RPMI8226 (cell line): ENCODE measurements at regions not wholly inside any gene's neighbourhood (a gene's known extent, or its start where the extent isn't known, plus 50 kb on each side); places are given as distances from the start of the nearest gene placed in this dataset.

Source experiments
- DNase-seq: peaks from one replicate; pipeline ENCODE4 v3.0.0-alpha.2; 2015

- DNase-seq = no peak
These were observed 175.8 kb upstream of the GAS1 start for GRCh38 chr9:87122947-87123685.

DNA sequence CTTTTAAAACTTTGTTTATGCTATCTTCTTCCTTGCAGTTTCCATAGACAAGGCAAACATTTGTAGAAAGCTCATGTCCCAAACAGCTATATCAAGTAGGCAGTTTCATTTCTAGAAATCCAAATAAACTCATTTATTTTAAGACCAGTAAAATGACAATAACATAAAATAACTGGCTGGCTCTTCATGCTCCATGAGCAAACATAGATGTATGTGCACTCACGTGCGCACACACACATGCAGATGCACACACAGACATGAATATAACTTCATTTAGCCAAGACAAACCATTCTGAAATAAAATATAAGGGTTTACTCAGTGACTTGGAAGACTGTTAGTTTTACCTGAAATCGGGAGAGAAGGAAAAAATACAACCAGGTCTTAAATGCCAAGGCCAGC lies 176.5 kb upstream of the GAS1 start:
- DNase-seq = no peak

DNA sequence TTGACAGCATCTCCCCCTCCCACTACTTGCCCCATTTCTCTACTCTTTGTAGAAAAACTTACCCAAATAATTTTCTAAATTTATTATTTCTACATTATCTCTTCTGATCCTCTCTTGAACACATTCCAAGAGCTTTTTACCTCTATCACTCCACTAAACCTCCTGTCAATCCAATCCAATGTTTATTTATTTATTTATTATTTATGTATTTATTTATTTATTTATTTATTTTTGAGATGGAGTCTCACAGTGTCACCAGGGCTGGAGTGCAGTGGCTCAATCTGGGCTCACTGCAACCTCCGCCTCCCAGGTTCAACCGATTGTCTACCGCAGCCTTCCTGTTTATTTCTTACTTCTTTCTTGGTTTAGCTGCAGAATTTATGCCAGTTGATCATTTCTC lies 178.5 kb upstream of the GAS1 start:
- DNase-seq = no peak

- DNase-seq = no peak
These were observed 180.2 kb upstream of the GAS1 start for GRCh38 chr9:87127543-87127942.

DNA sequence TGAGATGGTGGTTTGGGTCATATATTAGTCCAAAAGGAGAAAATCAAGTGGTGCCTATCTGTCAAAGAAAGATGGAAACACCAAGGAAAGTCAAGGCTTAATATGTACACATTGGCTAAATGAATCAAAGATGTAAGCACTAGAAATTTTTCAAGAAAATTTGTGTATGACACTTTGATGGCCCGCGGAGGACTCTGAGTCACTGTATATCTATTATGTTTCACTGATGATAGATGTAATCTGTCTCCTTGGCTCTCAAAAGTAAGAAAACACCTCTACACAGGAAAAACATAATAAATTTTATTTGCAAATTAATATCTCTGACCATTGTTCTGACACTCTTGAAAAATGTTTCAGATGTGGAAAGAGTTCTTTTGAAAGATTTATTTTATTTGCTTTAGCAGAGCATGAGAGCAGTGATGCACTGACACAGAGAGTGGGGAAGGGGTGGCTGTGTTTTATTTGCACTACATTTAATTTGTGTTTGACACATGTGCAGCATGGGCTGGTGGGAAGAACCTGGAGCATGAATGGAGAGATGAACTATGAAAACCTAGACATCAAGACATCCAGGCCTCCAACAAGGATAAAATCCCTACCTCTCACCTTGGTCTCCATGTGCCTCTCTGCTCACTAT lies 180.8 kb upstream of the GAS1 start:
- no peak for DNase-seq

DNA sequence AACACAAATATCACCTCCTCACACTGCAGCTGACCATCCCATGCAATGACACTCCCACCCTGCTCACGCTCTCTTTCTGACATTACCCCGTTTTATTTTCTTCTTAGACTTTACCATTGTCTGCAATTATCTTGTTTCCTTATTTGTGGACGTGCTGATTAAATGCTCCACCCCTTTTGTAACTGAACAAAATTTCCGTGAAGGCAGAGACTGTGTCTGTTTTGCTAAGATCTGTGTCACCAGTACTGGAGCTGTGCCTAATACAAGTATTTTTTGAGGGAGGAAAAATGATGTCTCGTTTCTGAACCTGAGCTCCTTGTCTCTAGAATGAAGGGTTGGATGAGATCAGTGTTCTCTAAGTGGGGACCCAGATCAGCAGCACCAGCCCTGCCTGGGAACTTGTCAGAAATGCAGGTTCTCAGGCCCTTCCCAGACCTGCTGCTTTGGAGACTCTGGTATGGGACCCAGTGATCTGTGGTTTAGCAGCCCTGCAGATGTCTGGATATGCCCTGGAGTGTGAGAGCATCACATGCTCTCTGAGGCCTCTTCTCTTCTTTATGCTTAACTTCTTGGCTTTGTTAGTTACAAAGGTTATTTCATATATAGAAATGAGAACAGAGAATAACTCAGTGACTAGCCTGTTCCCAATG lies 181.7 kb upstream of the GAS1 start:
- DNase-seq = no peak

DNA sequence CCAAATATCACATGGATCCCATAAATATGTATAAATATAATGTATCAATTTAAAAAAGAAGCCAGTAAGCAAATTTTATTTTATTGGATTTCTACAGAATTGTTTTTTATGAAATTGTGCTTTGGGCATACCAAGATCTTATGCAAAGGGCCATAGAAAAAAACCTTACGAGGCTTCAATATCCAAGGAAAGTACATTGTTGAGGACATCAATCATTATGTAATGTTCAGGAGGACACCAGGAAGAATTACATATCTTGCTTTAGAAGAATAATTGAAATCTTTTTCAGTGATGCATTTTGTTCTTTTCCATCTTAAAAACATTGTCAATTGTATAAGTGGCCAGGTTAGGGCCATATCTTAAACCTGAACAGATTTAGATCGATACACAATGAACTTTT lies 187.8 kb upstream of the GAS1 start:
- no peak for DNase-seq

DNA sequence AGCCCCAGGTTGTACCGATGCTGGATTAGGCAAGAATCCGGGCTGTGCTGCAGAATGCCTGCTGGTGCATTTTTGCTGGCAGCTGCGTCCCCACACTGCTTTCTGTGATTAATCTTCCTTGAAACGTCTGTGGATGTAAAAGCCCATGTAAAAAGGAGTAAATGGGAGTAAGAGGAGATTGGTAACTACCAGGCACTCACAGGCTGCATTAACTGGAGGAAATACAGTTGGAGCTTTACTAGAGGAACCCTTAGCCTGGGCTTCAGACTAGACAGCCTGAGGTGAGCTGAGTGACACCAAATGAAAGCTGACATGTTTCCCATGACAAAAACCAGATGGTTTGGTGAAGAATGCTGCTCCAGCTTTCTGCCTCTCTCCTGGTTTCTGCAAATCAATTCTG lies 190.4 kb upstream of the GAS1 start:
- DNase-seq = no peak

DNA sequence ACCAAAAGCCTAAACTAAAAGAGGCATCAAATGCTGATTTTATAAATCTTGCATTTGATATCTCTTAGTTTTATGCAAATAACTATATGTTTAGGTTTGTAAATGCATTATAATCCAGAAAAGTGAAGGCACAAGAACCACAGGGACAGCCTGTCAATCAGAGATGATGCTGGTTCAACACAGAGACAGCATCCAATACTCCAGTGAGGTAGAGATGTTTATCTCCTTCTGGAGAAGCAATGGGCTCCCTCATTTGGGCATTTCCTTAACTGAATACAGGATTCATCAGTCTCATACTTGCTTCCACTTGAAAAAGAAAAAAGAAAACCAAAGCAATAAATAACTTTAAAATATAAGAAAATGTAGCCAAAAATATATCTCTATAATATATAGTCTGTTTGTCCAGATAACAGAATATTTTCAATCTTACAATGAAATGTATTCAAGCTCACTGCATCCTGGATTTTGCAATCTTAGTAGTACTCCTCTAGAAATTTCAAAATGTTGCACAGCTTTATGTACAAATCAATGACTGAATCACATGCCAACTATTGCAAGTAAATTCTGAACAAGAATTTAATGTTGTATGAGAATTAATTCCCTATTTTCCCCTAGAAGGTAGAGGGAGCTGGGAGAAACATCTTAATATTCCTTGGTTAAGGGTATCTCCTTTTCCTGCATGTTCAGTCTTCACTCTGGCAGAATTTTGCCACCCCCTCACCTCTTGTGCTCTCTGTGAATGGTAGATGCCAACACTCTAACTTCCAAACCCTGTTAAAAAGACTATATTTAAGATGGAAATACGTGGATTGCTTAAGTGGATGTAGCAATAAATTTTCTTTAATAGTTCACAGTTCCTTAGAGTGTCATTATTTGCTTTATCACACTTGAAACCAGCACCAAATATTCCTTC lies 191.1 kb upstream of the GAS1 start:
- DNase-seq = no peak

GRCh38 chr9:87139099-87139730 lies 191.9 kb upstream of the GAS1 start:
- no peak for DNase-seq

GRCh38 chr9:87140142-87140541 lies 192.8 kb upstream of the GAS1 start:
- DNase-seq = no peak

GRCh38 chr9:87140605-87141109 lies 193.4 kb upstream of the GAS1 start:
- DNase-seq = no peak

DNA sequence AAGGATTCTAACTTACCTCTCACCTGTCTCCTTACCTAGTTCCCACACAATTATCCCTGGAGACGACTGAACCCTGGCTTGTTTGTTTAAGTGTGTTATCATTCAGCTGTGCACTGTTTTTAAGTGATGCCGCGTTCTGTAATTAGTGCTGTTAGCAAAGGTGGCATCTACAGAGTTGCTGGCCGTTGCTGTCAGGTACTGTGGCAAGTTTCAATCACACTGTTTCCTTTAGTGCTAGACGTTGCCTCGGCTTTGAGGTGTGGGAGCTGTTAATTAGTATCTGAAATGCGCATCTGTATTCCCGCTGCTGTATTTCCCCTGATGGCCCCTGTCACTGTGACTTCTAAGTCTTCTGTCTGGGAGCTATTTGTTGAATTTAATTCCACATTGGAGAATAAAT lies 193.8 kb upstream of the GAS1 start:
- DNase-seq = no peak

GRCh38 chr9:87146933-87147332 lies 199.6 kb upstream of the GAS1 start:
- DNase-seq = no peak

- DNase-seq = no peak
These were observed 200.5 kb upstream of the GAS1 start for GRCh38 chr9:87147839-87148238.

- DNase-seq = peak; percentile 14
These were observed 201.2 kb upstream of the GAS1 start for GRCh38 chr9:87148331-87149104.

GRCh38 chr9:87149799-87150198 lies 202.5 kb upstream of the GAS1 start:
- no peak for DNase-seq

DNA sequence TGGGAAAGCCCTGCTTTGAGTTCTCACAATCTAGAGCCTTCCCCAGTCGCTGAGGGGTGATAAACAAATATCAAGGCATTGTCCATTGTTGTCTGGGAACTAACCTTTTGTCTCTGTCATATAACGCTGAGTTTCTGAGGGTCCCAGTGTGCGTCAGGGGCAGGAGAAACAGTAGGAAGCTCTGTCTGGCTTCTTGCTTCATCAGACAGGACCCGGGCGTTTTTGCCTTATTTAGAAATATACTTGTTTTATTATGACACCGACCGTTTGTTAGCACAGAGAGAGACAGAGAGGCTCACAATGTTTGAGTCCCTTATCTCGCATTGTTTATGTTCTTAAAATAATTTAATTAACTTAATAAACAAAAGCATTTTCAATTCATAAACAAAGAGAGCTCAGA lies 204.9 kb upstream of the GAS1 start:
- no peak for DNase-seq

GRCh38 chr9:87156247-87156646 lies 208.9 kb upstream of the GAS1 start:
- DNase-seq = no peak

GRCh38 chr9:87157366-87158031 lies 210.2 kb upstream of the GAS1 start:
- DNase-seq = no peak

GRCh38 chr9:87158765-87159164 lies 211.5 kb upstream of the GAS1 start:
- no peak for DNase-seq
